NCI-H1417 (cell line): ENCODE measurements at regions not wholly inside any gene's neighbourhood (a gene's known extent, or its start where the extent isn't known, plus 50 kb on each side); places are given as distances from the start of the nearest gene placed in this dataset.
A peak's percentile ranks its signal among the peaks of the same experiment; 100 is the strongest.
"Not testable (repeated sequence)": the region's sequence is repeated elsewhere in the genome, so short reads cannot be mapped to it uniquely, and the experiment has no call there.

Source experiments
- DNase-seq, 3 experiments: peaks; one replicate each; lab custom pipeline; 2025; lab: John Stamatoyannopoulos, UW

GRCh38 chr1:219433001-219433400 is 179.9 kb downstream of the ZC3H11B start:
- DNase-seq = no peak

GRCh38 chr1:219432191-219432606 is 180.7 kb downstream of the ZC3H11B start:
- DNase-seq = no peak

GRCh38 chr1:219430419-219430818 is 182.5 kb downstream of the ZC3H11B start:
- no peak for DNase-seq

GRCh38 chr1:219428651-219429050 is 184.3 kb downstream of the ZC3H11B start:
- no peak for DNase-seq

GRCh38 chr1:219427989-219428388 is 184.9 kb downstream of the ZC3H11B start:
- no peak for DNase-seq

- DNase-seq = no peak
These were observed 185.5 kb downstream of the ZC3H11B start for GRCh38 chr1:219427403-219427802.

- no peak for DNase-seq
These were observed 189.9 kb downstream of the ZC3H11B start for GRCh38 chr1:219422811-219423598.

- DNase-seq = no peak
These were observed 192.0 kb downstream of the ZC3H11B start for GRCh38 chr1:219420913-219421312.

- DNase-seq = no peak
These were observed 193.0 kb downstream of the ZC3H11B start for GRCh38 chr1:219419860-219420259.

- no peak for DNase-seq
These were observed 193.8 kb downstream of the ZC3H11B start for GRCh38 chr1:219419065-219419464.

GRCh38 chr1:219417610-219418009 is 195.3 kb downstream of the ZC3H11B start:
- no peak for DNase-seq

GRCh38 chr1:219416598-219417238 is 196.2 kb downstream of the ZC3H11B start:
- DNase-seq = peak; percentile 33 to 78 (median 36)

GRCh38 chr1:219415915-219416314 is 197.0 kb downstream of the ZC3H11B start:
- DNase-seq = no peak

- DNase-seq = no peak
These were observed 197.5 kb downstream of the ZC3H11B start for GRCh38 chr1:219415433-219415832.

- DNase-seq = no peak
These were observed 198.7 kb downstream of the ZC3H11B start for GRCh38 chr1:219414250-219414649.

- peak in 2 of 3 experiments; percentile 2 to 40 for DNase-seq
These were observed 199.4 kb downstream of the ZC3H11B start for GRCh38 chr1:219413536-219413935.

GRCh38 chr1:219412772-219413171 is 200.1 kb downstream of the ZC3H11B start:
- no peak for DNase-seq

- DNase-seq = not testable (repeated sequence)
These were observed 202.2 kb downstream of the ZC3H11B start for GRCh38 chr1:219410721-219411120.

- DNase-seq = peak in 1 of 3 experiments; percentile 19
These were observed 207.2 kb downstream of the ZC3H11B start for GRCh38 chr1:219405531-219406331.

GRCh38 chr1:219404629-219405028 is 208.3 kb downstream of the ZC3H11B start:
- no peak for DNase-seq

GRCh38 chr1:219402925-219403324 is 210.0 kb downstream of the ZC3H11B start:
- no peak for DNase-seq
